ENCODE measurements at regions not wholly inside any gene's neighbourhood (a gene's known extent, or its start where the extent isn't known, plus 50 kb on each side); places are given as distances from the start of the nearest gene placed in this dataset.

DNA sequence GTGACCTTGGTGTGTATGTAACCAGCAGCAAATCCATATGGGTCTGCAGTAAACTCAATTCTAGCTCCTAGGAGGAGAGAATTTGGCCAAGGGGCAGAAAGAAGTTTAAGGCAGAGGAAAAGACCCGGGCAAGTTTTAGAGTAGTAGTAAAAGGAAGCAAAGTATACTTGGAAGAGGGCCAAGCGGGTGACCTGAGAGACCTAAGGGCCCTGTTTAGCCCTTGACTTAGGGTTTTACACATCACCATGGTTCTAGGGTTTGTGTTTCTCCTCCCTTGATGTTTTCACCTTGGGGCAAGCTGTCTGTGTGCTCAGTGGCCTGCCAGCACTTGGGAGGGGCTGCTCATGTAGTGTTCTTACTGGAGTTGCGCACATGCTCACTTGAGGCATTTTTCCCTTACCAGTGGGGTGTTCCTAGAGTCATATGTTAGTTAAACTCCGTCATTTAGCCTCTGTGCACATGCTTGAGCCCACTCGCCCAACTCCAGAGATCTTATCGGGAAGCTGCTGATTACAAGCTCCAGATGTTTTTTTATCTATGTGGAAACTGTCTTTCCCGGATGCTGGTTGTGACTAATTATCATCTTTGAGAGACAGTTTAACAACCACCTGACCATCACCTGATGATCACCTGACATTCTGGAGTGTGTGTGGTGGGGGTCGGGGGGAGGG is 137.6 kb upstream of the PRSS1 start:
- H3K9me2 ChIP-seq (ENCODE audit: insufficient read depth), result no peaks in the 10 kb centered on the region
- no peak overlapping the region for H3K4me3 ChIP-seq (replicated peaks in 1 of 2; ENCODE audit: low read depth in 1 of 2, low read length in 2 of 2)
- ChIA-PET POLR2A (no interaction called here), RAD21 (ENCODE audit: low non-redundant PET in 1 of 2, low total read pairs in 2 of 2, uncharacterized antibody in 2 of 2, unreplicated experiment in 2 of 2) (no interaction called here), CTCF (interaction anchor here (1.0 kb wide), 1 partner anchor 8 kb away, joined by 3 read pairs; no protein-coding TSS in a partner anchor)
- no peak for DNase-seq (ENCODE audit: low read depth, low spot score)
- no peak for TF ChIP-seq FOSL1 (IDR thresholded peaks at IDR 0.05; ENCODE audit: low read depth)
- no peak for TF ChIP-seq CBX3 (IDR thresholded peaks at IDR 0.05; ENCODE audit: low read depth)
- TF ChIP-seq RAD21 (IDR thresholded peaks at IDR 0.05; ENCODE audit: low read depth), result no peak
- TF ChIP-seq, protein P1, sequence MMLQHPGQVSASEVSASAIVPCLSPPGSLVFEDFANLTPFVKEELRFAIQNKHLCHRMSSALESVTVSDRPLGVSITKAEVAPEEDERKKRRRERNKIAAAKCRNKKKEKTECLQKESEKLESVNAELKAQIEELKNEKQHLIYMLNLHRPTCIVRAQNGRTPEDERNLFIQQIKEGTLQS (IDR thresholded peaks at IDR 0.05), result no peak
- H3K4me2 ChIP-seq (ENCODE audit: low read length), result no peak overlapping the region
- peaks cover 6% of the 10 kb centered on the region; the same call in 1 of the 2 replicates for H3K27me3 ChIP-seq (ENCODE audit: insufficient read depth, low read length)
- no peaks in the 10 kb centered on the region for H3K79me2 ChIP-seq (ENCODE audit: insufficient read depth, low read length)
- no peaks in the 10 kb centered on the region for H4K20me1 ChIP-seq (ENCODE audit: insufficient read depth)
- H3K36me3 ChIP-seq (ENCODE audit: control insufficient read depth in 1 of 2, insufficient read depth in 2 of 2, low read length in 2 of 2), result no peaks in the 10 kb centered on the region
- no peak for ATAC-seq
- intact Hi-C loops (cut with micrococcal nuclease), result no loop called here
- H3K27ac ChIP-seq (ENCODE audit: low read depth, low read length), result no peak overlapping the region
- no TSS peak for BruUV-seq (replicated peaks)
- H3K9ac ChIP-seq (ENCODE audit: low read length), result no peak overlapping the region
- no peak overlapping the region for H2AFZ ChIP-seq (ENCODE audit: low read depth, low read length, poor library complexity, severe bottlenecking)
- H3K4me1 ChIP-seq (ENCODE audit: control insufficient read depth in 1 of 2, insufficient read depth in 2 of 2, low read length in 2 of 2), result no peaks in the 10 kb centered on the region
- H3K9me3 ChIP-seq (ENCODE audit: control insufficient read depth in 1 of 2, insufficient read depth in 1 of 2, low read depth in 1 of 2, low read length in 2 of 2), result no peaks in the 10 kb centered on the region

DNA sequence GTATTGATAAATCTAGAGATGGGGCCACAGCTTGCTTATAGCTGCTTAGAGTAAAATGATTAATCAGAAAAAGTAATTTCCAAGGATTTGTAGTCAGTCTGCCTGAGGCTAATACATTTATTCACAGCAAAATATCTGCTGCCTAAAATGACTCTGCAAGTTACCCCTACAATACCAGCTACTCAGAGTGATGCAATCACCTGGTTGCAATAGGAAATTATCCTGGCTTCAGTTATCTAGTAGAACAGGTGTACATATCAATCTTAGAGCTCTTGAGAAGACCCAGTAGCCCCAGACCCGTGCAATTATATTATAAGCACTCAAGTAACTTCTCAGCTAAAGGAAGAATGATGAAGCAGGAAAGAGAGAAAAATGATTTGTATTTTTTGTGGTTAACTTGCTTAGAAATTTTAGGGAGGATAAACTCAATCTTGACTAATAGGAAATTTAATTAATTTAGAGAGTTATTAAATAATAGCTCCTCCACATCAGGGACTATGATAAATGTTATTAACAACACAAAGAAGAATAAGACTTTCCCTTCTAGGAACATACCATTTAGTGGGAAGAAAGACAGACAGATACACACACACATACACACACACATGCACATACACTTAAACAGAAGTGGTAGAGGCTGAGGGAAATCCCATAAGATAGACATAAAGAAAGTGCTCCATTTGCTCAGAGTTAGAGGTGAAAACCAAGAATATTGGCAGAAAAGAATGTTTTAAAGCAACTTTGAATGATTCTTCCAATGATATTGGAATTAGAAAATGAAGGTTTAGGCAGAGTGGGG is 140.4 kb upstream of the PRSS1 start:
- DNase-seq (ENCODE audit: low read depth, low spot score) (no peak), ATAC-seq (no peak)
- no peak overlapping the region for H3K4me2 ChIP-seq (ENCODE audit: low read length)
- no peaks in the 10 kb centered on the region for H4K20me1 ChIP-seq (ENCODE audit: insufficient read depth)
- H2AFZ ChIP-seq (ENCODE audit: low read depth, low read length, poor library complexity, severe bottlenecking), result no peak overlapping the region
- H3K4me1 ChIP-seq (ENCODE audit: control insufficient read depth in 1 of 2, insufficient read depth in 2 of 2, low read length in 2 of 2), result peaks cover 0 to 5% of the 10 kb centered on the region in 2 experiments; a peak in 1 of 4 replicates
- H3K27ac ChIP-seq (ENCODE audit: low read depth, low read length), result no peak overlapping the region
- no peaks in the 10 kb centered on the region for H3K27me3 ChIP-seq (ENCODE audit: insufficient read depth, low read length)
- H3K9me3 ChIP-seq (ENCODE audit: control insufficient read depth in 1 of 2, insufficient read depth in 1 of 2, low read depth in 1 of 2, low read length in 2 of 2), result no peaks in the 10 kb centered on the region
- POLR2A ChIA-PET, result no interaction called here
- H3K9ac ChIP-seq (ENCODE audit: low read length), result no peak overlapping the region
- no peak overlapping the region for H3K4me3 ChIP-seq (replicated peaks in 1 of 2; ENCODE audit: low read depth in 1 of 2, low read length in 2 of 2)
- H3K36me3 ChIP-seq (ENCODE audit: control insufficient read depth in 1 of 2, insufficient read depth in 2 of 2, low read length in 2 of 2), result no peaks in the 10 kb centered on the region
- no peaks in the 10 kb centered on the region for H3K9me2 ChIP-seq (ENCODE audit: insufficient read depth)
- no TSS peak for BruUV-seq (replicated peaks)
- H3K79me2 ChIP-seq (ENCODE audit: insufficient read depth, low read length), result no peaks in the 10 kb centered on the region
- CTCF ChIA-PET, result interaction anchor here (0.9 to 2.0 kb wide), 5 partner anchors 17 to 74 kb away, joined by 3 to 7 read pairs (median 5); no protein-coding TSS in a partner anchor
- intact Hi-C loops (cut with micrococcal nuclease), result loop anchor here (10.0 kb wide), 1 partner anchor 396 kb away; no protein-coding TSS in a partner anchor
- RAD21 ChIA-PET (ENCODE audit: low non-redundant PET in 1 of 2, low total read pairs in 2 of 2, uncharacterized antibody in 2 of 2, unreplicated experiment in 2 of 2), result no interaction called here
- TF ChIP-seq EZH2 (IDR thresholded peaks at IDR 0.05) (no peak), ZFX (IDR thresholded peaks at IDR 0.05) (no peak), POLR2AphosphoS5 (IDR thresholded peaks at IDR 0.05; ENCODE audit: low read depth, low read length) (no peak), SP1 (IDR thresholded peaks at IDR 0.05; ENCODE audit: low read depth) (no peak), CEBPB (IDR thresholded peaks at IDR 0.05; ENCODE audit: low read depth) (no peak), RAD21 (IDR thresholded peaks at IDR 0.05; ENCODE audit: low read depth) (no peak), POLR2A (IDR thresholded peaks at IDR 0.05; ENCODE audit: borderline replicate concordance, extremely low read depth, insufficient read depth, insufficient read length) (no peak), SRF (IDR thresholded peaks at IDR 0.05; ENCODE audit: low read depth) (no peak), CBX3 (IDR thresholded peaks at IDR 0.05; ENCODE audit: low read depth) (no peak)
- TF ChIP-seq, protein P2, sequence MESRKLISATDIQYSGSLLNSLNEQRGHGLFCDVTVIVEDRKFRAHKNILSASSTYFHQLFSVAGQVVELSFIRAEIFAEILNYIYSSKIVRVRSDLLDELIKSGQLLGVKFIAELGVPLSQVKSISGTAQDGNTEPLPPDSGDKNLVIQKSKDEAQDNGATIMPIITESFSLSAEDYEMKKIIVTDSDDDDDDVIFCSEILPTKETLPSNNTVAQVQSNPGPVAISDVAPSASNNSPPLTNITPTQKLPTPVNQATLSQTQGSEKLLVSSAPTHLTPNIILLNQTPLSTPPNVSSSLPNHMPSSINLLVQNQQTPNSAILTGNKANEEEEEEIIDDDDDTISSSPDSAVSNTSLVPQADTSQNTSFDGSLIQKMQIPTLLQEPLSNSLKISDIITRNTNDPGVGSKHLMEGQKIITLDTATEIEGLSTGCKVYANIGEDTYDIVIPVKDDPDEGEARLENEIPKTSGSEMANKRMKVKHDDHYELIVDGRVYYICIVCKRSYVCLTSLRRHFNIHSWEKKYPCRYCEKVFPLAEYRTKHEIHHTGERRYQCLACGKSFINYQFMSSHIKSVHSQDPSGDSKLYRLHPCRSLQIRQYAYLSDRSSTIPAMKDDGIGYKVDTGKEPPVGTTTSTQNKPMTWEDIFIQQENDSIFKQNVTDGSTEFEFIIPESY (IDR thresholded peaks at IDR 0.05; ENCODE audit: extremely low read depth, insufficient replicate concordance, low read length), result no peak
- TF ChIP-seq, protein P3, sequence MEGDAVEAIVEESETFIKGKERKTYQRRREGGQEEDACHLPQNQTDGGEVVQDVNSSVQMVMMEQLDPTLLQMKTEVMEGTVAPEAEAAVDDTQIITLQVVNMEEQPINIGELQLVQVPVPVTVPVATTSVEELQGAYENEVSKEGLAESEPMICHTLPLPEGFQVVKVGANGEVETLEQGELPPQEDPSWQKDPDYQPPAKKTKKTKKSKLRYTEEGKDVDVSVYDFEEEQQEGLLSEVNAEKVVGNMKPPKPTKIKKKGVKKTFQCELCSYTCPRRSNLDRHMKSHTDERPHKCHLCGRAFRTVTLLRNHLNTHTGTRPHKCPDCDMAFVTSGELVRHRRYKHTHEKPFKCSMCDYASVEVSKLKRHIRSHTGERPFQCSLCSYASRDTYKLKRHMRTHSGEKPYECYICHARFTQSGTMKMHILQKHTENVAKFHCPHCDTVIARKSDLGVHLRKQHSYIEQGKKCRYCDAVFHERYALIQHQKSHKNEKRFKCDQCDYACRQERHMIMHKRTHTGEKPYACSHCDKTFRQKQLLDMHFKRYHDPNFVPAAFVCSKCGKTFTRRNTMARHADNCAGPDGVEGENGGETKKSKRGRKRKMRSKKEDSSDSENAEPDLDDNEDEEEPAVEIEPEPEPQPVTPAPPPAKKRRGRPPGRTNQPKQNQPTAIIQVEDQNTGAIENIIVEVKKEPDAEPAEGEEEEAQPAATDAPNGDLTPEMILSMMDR (IDR thresholded peaks at IDR 0.05 in 2 of 3, conservative IDR thresholded peaks at IDR 0.05 in 1 of 3; ENCODE audit: borderline replicate concordance in 1 of 3, insufficient read depth in 1 of 3, low read depth in 2 of 3, low read length in 2 of 3), result no peak
- TF ChIP-seq, protein P1 (IDR thresholded peaks at IDR 0.05), result no peak
- TF ChIP-seq, protein P4, sequence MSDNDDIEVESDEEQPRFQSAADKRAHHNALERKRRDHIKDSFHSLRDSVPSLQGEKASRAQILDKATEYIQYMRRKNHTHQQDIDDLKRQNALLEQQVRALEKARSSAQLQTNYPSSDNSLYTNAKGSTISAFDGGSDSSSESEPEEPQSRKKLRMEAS (IDR thresholded peaks at IDR 0.05), result no peak

Data from HCT116 (cell line).